ENCODE measurements at regions not wholly inside any gene's neighbourhood (a gene's known extent, or its start where the extent isn't known, plus 50 kb on each side); places are given as distances from the start of the nearest gene placed in this dataset.

DNA sequence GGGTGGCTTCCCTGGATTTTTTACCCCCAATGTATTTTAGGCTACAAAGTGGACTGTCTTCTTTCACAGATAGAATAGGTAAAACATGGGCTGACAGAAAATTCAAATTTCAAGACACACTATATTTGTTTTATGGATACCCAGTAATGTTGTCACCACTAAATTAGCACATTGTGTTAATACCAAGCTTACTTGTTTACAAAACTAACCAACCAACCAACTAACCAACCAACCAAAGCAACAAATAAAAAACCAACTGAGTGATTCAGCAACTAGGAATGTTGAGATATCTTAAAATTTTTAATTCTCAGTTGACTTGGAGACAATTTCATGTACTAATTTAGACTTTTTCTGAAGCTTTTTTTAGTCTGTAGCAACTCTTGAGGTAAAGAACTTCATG is 69.3 kb upstream of the CTSC start:
- intact Hi-C loops (cut with DNase I) = no loop called here
- DNase-seq (ENCODE audit: low spot score) = no peak

GRCh38 chr11:88405853-88406252 is 68.3 kb upstream of the CTSC start:
- DNase-seq (ENCODE audit: low spot score) = no peak
- intact Hi-C loops (cut with DNase I) = no loop called here

GRCh38 chr11:88404932-88405710 is 67.6 kb upstream of the CTSC start:
- intact Hi-C loops (cut with DNase I) = no loop called here
- no peak for DNase-seq (ENCODE audit: low spot score)

DNA sequence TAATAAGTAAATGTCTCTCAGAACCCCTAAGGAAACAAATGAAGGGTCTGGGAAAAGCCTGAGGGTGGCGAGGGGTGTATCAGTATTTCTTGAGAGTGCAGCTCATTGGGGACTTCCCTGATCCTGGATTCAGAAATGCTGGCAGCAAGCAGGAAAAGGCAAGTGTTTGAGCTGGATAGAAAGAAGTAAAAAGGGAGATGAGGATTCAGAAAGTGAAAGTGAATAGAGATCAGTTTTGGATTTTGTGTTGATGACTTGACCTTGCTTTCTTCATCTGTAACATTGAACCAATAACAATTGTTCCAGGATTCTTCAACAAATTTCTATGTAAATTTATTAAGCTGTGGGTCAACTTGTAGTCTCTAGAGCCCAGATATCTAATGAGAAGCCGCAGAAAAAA is 66.9 kb upstream of the CTSC start:
- intact Hi-C loops (cut with DNase I) = no loop called here
- no peak for DNase-seq (ENCODE audit: low spot score)

GRCh38 chr11:88402784-88403183 is 65.2 kb upstream of the CTSC start:
- intact Hi-C loops (cut with DNase I) = no loop called here

DNA sequence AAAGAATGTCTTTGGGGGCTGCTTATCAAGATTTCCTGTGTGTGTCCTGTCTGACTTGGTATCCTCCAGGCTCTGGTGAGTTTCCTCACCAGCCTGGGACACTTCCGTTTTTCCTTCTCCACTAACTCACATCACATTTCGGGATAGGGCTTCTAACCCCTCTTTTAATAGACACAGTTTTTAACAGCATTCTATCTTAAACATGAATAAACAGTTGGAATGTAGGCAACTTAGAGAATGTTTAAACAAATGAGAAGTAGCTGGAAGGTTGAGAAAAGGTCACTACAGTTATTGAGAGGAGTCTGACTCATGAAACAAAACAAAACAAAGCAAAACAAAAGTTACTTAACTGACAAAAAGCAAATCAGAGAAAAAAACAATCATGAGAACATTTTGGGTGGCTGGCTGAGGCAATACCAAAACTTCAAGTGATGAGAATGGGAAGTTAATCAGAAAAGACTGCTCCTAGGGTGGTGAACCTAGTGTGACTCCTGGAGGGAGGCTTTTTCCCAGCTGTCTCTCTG is 64.7 kb upstream of the CTSC start:
- no peak for DNase-seq (ENCODE audit: low spot score)
- intact Hi-C loops (cut with DNase I) = no loop called here

More at GRCh38 chr11:88402784-88403183, 65.2 kb upstream of the CTSC start:
- no peak for DNase-seq (ENCODE audit: low spot score)

GRCh38 chr11:88398791-88399570 is 61.4 kb upstream of the CTSC start:
- DNase-seq (ENCODE audit: low spot score) = no peak
- intact Hi-C loops (cut with DNase I) = no loop called here

DNA sequence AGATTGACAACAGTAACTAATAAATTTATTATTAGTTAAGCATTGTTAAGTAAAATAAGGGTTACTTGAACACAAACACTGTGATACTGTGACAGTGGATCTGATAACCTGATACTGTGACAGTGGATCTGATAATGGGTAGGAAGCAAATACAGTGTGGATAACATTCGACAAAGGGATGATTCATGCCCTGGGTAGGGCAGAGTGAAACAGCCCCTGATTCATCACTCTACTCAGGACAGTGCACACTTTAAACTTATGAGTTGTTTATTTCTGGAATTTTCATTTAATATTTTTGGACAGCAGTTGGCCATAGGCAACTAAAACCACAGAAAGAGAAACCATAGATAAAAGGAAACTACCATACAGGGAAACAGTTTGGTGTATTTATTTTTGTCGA is 60.8 kb upstream of the CTSC start:
- intact Hi-C loops (cut with DNase I) = no loop called here
- no peak for DNase-seq (ENCODE audit: low spot score)

DNA sequence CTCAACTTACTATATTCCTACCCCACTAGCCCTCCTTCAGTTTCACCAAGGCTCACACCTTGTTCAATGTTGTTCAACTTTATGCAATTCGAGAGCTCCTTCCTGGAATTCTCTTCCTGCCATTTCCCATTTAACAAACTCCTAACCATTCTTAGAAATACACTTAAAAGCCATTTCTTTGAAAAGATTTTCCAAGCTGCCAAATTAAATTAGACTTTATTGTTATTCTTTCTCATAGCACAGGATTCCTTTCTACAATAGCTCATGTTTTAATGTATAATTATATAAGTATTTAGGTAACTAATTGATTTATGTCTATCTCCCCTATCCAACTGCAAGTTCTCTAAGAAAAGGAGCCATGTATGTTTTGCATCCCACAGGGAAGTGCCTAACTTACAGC is 52.7 kb upstream of the CTSC start:
- no peak for DNase-seq (ENCODE audit: low spot score)
- intact Hi-C loops (cut with DNase I) = no loop called here

DNA sequence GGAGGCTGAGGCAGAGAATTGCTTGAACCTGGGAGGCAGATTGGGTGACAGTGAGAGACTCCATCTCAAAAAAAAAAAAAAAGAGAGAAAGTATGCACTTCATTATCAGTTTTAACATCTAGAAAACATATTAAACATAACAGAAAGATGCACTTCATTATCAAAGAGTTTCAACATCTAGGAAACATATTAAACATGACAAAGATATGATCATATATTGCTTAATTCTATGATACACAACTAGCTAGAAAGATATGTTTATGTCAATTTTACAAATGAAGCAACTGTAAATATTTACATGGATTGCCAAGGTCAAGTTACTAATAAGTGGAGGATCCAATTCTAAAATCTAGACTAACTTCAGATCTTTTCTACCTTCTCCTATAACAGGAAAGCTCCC is 50.4 kb upstream of the CTSC start:
- DNase-seq (ENCODE audit: low spot score) = no peak

More for the DNA sequence above, 50.4 kb upstream of the CTSC start:
- intact Hi-C loops (cut with DNase I) = no loop called here

All from cardiac septum (tissue), 1 donor.